Ovary (tissue), 3 donors: ENCODE measurements at regions not wholly inside any gene's neighbourhood (a gene's known extent, or its start where the extent isn't known, plus 50 kb on each side); places are given as distances from the start of the nearest gene placed in this dataset.

Source experiments
- EP300 ChIP-seq: sonication (generic); formaldehyde crosslinking; IDR thresholded peaks from one replicate; pipeline ENCODE4 v1.6.1; 2017; ENCODE audit warnings: antibody characterized with exemption
- POLR2A ChIP-seq: fragments of 450-650 bp; IDR thresholded peaks from one replicate; pipeline ENCODE4 v1.6.1; 2017; ENCODE audit warnings: antibody characterized with exemption, mild to moderate bottlenecking, moderate library complexity
- TF ChIP-seq, protein P1 (sequence below), 3 donors: fragments of 450-650 bp in 2 of 3; fragments of 200-600 bp in 1 of 3; IDR thresholded peaks; one replicate each; pipeline versions ENCODE4 v1.5.1 to v1.8.0; 2016 to 2022; ENCODE audit warnings: antibody characterized with exemption in 3 of 3, mild to moderate bottlenecking in 1 of 3
- donor health status: DM: no; HTN: no; CAD: no.

DNA sequence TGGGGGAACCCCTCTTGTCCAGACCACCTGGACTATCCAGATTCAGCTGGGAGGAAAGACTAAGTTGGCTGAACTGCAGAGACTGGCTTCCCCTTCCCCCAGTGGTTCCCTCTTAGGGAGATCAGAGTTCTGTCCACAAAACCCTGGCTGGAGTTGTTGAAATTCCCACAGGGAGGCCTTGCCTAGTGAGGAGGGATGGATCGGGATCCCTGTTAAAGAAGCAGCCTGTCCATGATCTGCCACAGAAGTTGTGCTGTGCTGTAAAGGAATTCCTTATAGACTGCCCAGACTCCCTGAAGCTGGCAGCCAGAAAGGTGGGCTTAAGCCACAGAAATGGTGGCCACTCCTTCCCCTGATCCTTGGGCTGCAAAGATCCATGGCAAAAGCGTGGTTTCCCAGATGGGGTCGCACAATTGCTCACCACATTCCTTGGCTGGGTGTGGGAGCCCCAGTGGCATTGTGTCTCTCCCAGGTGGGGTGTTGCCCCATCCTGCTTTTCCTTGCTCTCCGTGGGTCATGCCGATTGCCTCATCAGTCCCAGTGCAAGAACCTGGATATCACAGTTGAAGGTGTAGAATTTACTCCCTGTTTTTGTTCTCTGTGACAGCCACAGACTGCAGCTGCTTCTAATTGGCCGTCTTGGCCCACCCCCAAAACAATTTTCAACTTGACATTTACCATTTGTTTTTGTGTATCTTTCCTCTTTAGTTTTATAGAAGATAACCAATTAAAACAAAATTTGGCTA is 342.4 kb downstream of the FGF10 start:
- TF ChIP-seq, protein P1, sequence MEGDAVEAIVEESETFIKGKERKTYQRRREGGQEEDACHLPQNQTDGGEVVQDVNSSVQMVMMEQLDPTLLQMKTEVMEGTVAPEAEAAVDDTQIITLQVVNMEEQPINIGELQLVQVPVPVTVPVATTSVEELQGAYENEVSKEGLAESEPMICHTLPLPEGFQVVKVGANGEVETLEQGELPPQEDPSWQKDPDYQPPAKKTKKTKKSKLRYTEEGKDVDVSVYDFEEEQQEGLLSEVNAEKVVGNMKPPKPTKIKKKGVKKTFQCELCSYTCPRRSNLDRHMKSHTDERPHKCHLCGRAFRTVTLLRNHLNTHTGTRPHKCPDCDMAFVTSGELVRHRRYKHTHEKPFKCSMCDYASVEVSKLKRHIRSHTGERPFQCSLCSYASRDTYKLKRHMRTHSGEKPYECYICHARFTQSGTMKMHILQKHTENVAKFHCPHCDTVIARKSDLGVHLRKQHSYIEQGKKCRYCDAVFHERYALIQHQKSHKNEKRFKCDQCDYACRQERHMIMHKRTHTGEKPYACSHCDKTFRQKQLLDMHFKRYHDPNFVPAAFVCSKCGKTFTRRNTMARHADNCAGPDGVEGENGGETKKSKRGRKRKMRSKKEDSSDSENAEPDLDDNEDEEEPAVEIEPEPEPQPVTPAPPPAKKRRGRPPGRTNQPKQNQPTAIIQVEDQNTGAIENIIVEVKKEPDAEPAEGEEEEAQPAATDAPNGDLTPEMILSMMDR (IDR thresholded peaks at IDR 0.05), result no peak
- TF ChIP-seq POLR2A, result no peak
- no peak for TF ChIP-seq EP300
